Activated CD4-positive, CD25-positive, alpha-beta regulatory T cell treated with anti-CD3 and anti-CD28 coated beads, Interleukin-2, amount 50 U/mL, for 72 hours (primary cell): ENCODE measurements at regions not wholly inside any gene's neighbourhood (a gene's known extent, or its start where the extent isn't known, plus 50 kb on each side); places are given as distances from the start of the nearest gene placed in this dataset.
"Not testable (repeated sequence)": the region's sequence is repeated elsewhere in the genome, so short reads cannot be mapped to it uniquely, and the experiment has no call there.

Source experiments
- DNase-seq: peaks from one replicate; pipeline ENCODE4 v3.0.0; 2021

DNA sequence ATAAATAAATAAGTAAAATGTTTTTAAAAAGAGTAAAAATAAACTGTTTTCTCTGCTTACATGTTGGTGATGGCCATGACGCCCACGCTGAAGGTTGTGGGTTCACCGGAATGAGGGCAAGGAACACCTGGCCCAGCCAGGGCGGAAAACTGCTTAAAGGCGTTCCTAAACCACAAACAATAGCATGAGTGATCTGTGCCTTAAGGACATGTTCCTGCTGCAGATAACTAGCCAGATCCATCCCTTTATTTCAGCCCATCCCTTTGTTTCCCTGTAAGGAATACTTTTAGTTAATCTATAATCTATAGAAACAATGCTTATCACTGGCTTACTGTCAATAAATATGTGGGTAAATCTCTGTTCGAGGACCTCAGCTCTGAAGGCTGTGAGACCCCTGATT is 63.3 kb upstream of the CEP78 start:
- DNase-seq = not testable (repeated sequence)

DNA sequence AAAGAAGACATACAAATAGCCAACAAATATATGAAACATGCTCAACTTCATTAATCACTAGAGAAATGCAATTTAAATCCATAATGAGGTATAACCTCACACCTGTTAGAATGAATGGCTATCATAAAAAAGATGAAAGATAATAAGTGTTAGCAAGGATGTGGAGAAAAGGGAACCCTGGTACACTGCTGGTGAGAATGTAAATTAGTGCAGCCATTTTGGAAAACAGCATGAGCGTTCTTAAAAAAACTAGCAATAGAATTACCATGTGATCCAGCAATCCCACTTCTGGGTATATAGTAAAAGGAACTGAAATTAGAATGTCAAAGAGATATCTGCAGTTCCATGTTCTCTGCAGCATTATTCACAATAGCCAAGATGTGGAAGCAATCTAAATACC is 64.2 kb upstream of the CEP78 start:
- no peak for DNase-seq

DNA sequence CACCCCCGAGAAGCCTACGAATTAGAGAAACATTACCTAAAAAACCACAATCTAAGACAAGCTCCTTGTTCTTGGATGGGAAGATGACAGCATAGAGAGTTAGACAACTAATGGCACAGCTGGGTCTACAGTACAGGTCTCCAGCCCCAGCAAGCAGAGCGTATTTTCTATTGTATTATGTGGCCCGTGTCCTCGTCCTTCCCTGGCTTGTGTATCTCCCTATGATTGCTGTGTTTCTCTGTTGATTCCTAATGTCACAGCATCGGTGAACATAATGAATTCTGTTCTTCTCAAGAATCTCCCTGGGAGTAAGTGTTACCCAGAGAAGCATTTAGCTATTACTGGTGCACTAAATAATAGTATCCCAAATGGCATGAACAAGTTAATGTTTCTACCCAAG is 66.8 kb upstream of the CEP78 start:
- DNase-seq = no peak

DNA sequence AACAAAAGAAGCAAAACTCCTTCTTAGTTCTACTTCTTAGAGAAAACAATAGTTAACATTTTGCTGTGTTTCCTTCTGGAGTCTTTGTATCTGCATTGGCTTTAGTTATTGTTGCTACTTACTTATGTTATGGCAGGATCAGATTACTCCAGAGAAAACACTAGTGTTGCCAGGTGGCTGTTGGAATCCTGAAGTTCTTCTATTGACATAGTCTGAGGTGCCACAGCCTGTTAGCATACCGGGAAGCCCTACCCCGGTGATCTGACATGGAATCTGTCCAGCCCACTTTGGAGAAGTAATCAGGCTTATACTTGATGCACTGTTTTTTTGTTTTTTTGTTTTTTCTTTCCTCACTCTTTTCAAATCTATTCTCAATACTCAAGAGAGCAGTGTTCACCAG is 68.5 kb upstream of the CEP78 start:
- no peak for DNase-seq

DNA sequence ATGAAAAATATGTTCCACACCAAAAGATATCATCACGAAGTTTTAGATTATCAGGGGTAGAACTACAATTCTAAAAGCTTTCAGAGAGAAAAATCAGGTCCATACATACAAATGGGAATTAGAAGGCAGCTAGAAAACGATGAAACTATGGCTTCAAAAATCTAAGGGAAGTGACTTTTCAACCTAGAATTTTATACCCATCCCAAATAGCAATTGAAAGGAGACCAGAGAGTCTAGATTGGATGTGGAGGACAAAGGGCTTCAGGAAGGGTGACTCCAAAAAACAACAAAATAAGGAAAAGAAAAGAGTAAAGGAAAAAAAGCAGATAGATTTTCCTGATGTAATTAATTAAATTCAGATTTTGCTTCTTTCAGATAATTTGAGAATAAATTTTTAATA is 72.0 kb upstream of the CEP78 start:
- no peak for DNase-seq

DNA sequence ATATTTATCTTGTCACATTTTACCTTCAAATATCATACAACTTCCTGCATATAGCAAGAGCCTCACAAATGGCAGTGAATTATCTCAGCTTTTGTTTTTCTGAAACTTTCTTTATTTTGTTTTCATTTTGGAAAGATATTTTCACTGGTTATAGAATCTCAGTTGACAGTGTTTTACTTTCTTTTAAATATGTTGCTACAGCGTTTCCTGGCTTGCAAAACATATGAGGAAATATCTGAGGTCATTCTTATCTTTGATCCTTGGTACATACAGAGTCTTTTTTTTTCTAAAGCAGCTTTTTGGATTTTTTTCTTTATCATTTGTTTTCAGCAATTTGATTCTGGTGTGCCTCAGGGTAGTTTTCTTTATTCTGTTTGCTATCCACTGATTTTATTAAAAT is 77.6 kb upstream of the CEP78 start:
- no peak for DNase-seq

DNA sequence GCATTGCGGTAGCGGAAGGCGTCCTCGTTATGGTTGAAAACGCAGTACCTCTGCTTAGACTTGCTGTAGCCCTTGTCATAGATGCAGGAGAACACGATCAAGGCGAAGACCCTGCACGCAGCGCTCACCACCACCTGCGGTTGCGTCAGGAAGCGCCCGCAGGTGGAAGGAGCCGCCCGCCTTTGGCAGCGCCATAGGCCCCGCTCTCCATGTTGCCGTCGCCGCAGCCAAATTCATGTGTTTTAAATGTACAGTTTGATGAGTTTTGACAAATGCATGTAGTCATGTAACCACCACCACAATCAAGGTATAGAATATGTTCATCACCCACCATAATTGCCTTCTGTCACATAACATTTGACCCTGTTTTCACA is 84.9 kb upstream of the CEP78 start:
- no peak for DNase-seq

DNA sequence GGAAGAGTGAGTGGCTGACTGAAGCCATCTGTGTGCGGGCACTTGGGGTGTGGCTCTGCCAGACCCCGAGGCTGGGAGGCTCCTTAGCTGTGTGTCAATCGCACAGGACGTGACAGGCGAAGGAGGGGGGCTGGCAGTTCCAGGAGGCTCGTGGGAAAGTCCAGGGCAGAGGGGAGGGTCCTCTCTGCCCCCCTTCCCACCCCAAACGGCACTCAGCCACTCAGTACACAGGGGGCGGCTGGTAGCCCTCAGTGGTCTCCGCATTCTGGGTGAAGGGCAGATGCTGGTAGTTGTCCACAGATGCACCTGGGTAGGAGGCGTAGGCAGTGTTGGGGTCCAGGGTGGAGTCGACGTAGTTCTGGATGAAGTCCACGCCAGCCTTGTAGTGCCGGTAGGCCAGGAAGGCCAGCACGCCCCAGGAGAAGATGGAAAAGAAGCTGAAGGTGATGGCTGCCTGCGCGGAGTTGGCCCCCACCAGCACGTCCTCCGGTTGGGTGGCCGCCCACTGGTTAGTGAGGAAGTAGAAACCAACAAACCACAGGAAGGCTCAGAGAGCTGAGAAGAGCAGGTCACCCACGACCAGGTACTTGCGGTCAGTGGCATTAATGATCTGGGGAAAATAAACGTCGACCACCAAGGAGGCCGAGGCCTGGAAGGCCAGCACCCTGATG is 85.4 kb upstream of the CEP78 start:
- DNase-seq = no peak

DNA sequence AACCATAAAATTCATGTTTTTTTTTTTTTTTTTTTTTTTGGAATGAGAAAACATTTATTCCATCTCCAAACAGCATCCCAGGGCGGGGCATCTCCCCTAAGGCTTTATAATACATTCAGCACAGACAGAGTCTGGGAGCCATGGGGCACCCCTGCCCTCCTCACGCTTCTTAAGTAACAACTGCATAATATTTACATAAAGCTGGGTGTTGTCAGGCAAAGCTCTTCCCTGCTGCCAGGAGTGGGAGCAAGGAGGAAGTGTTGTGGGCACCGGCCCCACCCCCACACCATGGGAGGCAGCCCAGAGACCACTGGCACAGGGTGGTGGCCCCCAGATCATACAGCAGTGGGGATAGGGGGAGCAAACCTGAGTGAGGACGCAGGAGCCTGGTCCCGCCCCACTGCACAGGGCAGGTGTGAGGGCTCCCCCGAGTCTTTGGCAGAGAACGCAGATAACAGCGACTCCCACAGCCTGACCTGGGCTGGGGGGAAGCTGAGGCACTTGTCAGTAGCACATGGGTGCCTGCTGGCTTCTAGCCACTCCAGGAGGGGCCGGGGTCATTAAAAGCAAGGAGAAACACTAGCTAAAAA is 86.1 kb upstream of the CEP78 start:
- DNase-seq = no peak

DNA sequence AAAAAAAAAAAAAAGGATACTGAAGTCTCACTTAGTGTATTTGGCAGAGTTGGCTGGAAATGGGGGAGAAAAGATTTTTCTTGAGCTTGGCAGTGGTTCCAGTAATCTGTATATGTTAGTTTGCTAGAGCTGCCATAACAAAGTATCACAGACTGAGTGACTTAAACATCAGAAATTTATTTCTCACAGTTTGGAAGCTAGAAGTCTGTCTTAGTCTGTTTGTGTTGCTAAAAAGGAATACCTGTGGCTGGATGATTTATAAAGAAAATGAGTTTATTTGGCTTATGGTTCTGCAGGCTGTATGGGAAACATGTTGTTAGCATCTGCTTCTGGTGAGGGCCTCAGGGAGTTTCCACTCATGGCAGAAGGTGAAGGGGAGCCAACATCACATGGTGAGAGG is 89.6 kb upstream of the CEP78 start:
- DNase-seq = no peak

DNA sequence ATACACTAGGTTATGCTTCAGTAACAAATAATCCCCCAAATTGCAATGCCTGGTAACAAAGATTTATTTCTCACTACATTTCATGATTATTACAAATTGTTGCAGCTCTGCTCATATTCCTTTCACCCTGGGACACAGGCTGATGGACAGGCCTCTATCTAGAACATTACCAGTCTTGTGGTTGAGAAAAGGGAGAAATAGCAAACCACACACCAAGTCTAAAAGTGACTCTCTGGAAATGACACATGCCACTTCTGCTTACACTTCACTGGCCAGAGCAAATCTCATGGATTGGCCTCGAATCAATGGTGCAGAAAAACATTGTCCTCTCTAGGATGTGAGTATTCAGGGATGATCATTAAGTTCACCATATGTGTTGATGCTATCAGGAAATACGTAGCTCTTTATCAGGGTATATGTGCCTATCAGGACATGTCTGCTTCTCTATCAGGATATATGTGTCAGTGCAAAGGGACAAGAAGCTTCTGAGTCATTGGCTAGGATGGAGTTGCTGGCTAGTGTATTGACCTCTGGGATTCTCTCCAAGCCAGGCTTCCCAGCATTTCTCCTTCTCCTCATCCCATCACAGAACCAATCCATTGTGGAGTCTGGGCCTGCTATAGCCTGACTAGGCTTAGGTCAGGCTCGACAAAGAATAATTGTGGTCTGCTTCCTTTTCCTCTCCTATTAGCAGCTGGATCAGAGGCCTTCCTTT is 91.1 kb upstream of the CEP78 start:
- DNase-seq = no peak

DNA sequence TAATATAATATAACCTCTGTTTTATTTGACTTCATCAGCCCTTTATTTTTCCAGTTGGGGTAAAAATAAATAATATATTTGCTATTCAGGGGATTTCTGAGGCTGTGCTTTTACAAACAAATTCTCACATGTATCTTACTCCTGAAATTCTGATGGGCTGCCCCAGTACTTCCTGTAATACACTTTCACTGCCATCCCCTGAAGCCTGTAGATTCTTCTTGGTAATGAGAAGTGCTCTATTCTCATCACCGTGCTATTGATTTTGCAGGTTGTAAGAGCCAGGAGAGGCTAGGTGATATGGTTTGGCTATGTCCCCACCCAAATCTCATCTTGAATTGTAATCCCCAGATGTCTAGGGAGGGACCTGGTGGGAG is 91.9 kb upstream of the CEP78 start:
- no peak for DNase-seq

DNA sequence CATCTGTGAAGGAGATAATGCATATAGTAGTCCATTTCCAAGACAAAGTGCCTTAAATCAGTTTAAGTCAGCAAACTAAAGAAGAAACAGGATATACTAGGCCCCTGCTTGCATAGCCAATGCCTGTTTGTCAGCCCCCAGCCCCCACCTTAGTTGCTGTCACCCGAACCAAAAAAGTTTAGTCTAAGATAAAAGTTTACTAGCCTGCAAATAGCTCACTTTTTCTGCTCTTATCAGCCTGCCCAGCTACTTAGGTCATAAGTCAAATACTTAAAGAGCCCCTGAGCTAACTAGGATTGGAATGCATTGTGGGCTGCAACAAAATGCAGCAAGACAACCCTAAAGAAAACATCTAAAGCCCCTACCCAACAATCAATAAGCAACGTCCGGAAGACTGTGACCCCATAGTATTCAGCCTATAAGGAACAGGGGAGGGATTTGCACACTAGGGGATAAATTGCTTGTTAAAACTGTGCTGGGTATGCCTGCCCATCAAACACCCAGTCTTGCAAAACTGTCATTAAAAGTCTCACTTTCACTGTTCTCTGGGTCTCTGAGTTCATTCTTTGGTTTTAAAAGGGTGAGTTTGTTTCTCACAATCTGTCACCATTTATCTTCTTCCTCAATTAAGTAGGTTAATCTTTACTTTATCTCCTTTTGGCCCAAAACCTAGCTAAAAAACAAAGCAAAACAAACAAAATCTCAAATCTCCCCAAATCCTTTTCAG is 92.4 kb upstream of the CEP78 start:
- DNase-seq = no peak

DNA sequence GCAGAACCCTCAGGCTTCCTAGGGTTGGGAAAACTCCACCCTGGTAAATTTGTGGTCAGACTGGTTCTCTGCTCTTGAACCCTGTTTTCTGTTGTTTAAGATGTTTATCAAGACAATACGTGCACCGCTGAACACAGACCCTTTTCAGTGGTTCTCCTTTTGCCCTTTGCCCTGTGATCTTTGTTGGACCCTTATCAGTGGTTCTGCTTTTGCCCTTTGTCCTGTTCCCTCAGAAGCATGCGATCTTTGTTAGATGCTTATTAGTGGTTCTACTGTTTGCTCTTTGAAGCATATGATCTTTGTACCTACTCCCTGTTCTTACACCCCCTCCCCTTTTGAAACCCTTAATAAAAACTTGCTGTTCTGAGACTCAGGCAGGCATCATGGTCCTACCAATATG is 93.6 kb upstream of the CEP78 start:
- not testable (repeated sequence) for DNase-seq

DNA sequence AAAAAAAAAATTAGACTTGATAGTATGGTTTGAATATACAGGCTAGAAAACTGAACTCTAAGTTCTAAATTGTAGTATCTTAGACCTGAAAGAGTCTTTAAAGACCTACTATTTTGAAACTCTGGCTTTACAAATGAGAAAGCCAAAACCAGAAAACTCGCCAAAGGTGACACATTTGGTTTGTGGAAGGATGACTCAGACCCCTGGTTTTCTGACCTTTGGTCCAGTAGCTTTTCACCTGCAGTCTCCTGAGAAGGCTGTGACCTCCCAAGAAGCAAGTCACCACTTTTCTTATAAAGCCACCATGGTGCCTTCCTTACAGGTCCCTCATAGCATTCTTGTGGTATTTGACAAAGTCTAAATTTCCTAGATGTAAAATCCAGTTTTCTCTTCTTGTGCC is 102.1 kb upstream of the CEP78 start:
- no peak for DNase-seq

DNA sequence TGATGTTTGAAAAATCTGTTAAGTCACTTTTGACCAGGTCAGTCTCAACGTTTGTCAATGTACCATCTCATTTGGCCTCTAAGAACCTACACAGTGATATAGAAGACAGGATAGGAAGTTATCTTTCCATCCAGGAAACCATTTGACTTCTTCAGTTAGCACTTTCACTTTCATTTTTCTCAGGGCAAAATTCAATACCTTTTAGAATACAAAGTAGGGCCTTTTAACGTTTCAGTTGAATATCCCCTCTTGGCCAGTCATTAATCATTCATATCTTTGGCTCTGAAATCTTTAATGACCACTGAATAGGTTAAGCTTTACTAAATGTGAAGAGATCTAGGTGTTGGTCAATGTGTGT is 101.1 kb upstream of the GNAQ start:
- DNase-seq = no peak

DNA sequence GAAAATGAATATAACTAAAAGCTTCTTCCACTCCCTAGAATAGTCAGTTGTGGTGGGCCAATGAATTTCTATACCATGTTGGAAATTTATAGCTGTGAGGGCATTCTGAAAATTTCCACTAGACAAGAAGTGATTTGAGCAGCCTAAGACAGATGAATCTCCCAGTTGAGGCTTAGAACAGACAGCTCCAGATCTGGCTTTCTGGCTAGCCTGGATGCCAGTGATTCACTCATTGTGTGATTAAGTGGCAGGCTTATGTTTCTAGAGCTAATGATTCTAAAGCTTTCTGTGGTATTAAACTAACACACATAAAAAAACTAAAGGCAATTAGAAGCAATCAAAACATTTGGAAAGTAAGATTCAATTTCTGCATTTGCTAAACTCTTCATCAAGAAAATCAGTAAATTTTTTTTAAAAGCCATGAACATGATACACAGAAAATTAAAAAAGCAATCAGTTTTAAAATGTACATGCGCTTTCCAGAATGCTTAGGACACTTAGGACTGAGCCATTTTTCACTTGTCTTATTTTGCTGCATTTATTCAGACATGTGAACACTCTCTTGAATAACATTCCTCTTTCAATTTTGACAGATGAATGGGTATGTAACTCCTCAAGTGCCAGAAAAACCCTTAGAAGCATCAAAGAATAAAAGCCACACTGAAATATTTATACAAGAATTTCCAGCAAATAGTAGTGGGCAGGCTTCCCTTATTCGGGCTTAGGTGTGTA is 100.5 kb upstream of the GNAQ start:
- no peak for DNase-seq

DNA sequence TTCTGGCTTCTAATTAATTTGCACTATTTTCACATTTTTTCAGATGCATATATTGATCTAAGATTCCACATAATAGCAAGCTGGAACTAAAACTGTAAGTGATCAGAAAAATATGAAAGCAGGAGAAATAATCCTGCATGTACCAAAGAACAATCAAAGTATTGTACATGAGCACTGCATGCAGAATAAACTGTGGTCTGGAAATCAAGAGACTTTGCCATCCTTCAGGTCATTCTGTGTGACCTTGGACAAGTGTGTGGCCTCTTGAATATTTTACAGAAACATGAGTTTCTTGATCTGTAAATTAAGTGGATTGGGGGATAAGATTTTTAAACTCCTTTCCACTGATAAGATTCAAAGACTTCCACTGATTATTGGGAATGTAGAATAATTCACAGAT is 99.2 kb upstream of the GNAQ start:
- no peak for DNase-seq

DNA sequence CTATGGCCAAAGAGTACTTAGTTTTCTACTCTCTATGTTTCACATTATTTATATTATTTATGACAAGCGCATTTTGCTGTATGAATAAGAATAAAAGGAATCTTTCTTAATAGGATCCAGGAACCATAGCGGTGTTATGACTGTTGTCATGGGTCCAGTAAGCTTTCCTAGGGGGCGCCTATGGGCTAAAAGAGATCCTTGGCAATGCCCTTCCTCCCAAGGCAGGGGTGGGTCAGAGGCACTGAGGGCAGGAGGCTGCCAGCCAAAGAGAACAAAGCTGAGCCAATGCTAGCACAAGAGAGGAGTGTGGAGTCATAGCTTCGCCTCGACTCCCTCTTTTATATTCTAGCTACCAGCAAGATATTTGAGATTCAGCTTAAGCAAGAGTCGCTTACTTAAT is 98.4 kb upstream of the GNAQ start:
- DNase-seq = no peak

DNA sequence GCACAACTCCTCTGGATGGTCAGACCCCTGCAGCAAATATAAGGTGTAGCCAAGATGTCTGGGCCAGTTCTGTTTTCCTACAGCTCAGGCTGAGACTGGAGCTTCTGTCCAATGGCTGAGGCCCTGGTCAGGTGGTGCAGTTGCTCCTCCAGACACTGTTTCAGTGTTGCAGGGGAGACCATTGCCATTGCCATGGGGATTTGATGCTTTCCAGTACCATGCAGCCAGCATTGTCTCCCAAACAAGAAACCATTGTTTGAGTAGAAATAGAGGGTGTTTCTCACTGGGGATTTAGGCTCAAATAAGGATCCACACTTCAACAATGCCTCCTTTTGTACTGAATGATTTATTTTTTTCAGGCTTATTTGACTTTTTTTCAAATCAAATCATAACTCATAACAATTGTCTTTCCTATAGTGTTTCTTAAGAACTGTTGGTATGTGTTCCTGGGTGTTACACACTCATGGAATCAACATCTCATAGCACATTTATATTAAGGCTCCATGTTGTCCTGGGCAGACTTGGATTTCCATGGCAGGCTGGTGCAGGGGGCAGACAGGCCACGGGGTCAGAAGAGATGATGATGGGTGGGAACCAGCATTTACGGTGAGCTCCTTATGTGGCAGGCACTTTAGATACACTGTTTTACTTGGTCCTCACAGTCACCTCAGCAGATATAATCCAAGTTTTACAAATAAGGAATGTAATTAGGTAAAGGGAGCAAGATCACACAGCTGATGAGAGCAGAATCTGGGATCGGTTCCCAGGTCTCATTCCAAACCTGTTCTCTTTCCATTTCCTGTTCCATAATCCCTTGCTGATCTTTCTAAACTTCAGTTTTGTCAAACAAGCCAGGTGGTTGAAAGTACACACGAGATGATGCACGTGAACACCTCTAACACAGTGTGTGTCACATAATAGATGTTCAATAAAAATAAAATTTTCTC is 95.9 kb upstream of the GNAQ start:
- no peak for DNase-seq

DNA sequence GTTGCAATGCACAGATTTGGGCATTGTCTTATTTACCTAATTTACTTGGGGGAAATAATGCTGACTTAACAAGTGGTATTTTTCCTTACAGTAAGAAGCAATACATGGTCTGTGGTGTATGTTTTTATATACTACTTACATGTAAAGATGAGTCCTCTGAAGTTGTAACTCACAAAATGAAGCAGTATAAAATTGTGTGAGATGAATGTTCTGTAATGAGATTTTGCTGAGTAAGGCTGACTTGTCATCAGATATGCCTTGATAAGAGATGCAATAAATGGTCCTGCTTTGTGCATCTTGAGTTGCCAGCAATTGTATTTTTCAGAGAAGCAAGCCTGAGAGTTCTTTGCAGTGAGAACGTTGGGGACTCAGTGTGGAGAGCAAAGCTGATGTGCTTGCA is 92.2 kb upstream of the GNAQ start:
- DNase-seq = no peak

DNA sequence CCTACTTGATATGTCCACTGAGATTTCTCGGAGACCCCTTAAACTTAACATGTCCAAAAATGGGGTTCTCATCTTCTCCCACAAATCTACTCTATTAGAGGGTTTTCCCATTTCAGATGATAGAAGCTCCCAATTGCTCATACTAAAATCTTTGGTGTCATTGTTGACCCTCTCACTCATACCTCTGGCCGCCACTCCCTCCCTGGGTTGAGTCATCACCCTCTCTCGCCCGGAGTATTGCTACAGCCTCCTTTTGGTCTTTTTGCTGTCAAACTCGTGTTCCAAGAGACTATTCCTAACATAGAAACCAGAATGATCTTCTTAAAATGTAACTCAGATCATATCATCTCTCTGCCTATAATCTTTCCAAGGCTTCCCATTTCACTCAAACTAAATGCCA is 91.0 kb upstream of the GNAQ start:
- no peak for DNase-seq
